Hepatocyte (in vitro differentiated cells): ENCODE measurements at regions not wholly inside any gene's neighbourhood (a gene's known extent, or its start where the extent isn't known, plus 50 kb on each side); places are given as distances from the start of the nearest gene placed in this dataset.

Source experiments
- DNase-seq: peaks from one replicate; pipeline ENCODE4 v3.0.0-alpha.2; 2016; ENCODE audit warnings: low spot score
- H2AFZ ChIP-seq: fragments of 200-600 bp; sonication (generic); 2 replicates; pipeline ENCODE4 v1.6.0; 2016; ENCODE audit warnings: antibody characterized with exemption, mild to moderate bottlenecking
- H3K27ac ChIP-seq: fragments of 200-600 bp; sonication (generic); 2 replicates; pipeline ENCODE4 v1.5.1; 2016; ENCODE audit warnings: mild to moderate bottlenecking
- H3K27me3 ChIP-seq: fragments of 200-600 bp; sonication (generic); 2 replicates; pipeline ENCODE4 v1.6.1; 2016
- H3K36me3 ChIP-seq: fragments of 200-600 bp; sonication (generic); replicated peaks from 2 replicates; pipeline ENCODE4 v1.5.1; 2016; ENCODE audit warnings: low read depth; ENCODE audit not compliant: insufficient read depth
- H3K4me1 ChIP-seq: fragments of 200-600 bp; sonication (generic); 2 replicates; pipeline ENCODE4 v1.5.1; 2016; ENCODE audit warnings: mild to moderate bottlenecking, moderate library complexity; ENCODE audit not compliant: insufficient read depth
- H3K4me2 ChIP-seq: fragments of 200-600 bp; sonication (generic); 2 replicates; pipeline ENCODE4 v1.6.0; 2016
- H3K4me3 ChIP-seq: fragments of 200-600 bp; sonication (generic); 2 replicates; pipeline ENCODE4 v1.5.1; 2016; ENCODE audit warnings: mild to moderate bottlenecking
- H3K79me2 ChIP-seq: fragments of 200-600 bp; sonication (generic); 2 replicates; pipeline ENCODE4 v1.6.0; 2017; ENCODE audit warnings: mild to moderate bottlenecking
- H3K9me2 ChIP-seq: fragments of 200-600 bp; sonication (generic); replicated peaks from 2 replicates; pipeline ENCODE4 v1.6.0; 2017; ENCODE audit warnings: mild to moderate bottlenecking; ENCODE audit not compliant: insufficient read depth
- H3K9me3 ChIP-seq: fragments of 200-600 bp; sonication (generic); 2 replicates; pipeline ENCODE4 v1.5.1; 2016; ENCODE audit warnings: low read depth, mild to moderate bottlenecking
- H4K20me1 ChIP-seq: fragments of 200-600 bp; sonication (generic); 2 replicates; pipeline ENCODE4 v1.6.0; 2016; ENCODE audit warnings: mild to moderate bottlenecking; ENCODE audit not compliant: insufficient read depth, poor library complexity, severe bottlenecking
- CTCF ChIP-seq: fragments of 200-600 bp; sonication (generic); IDR thresholded peaks from 2 replicates; pipeline ENCODE4 v1.5.1; 2016; ENCODE audit warnings: antibody characterized with exemption, mild to moderate bottlenecking; ENCODE audit not compliant: poor library complexity
- EZH2 ChIP-seq: fragments of 200-600 bp; sonication (generic); IDR thresholded peaks from 2 replicates; pipeline ENCODE4 v1.6.1; 2016; ENCODE audit warnings: antibody characterized with exemption, mild to moderate bottlenecking, borderline replicate concordance
- EZH2phosphoT487 ChIP-seq: fragments of 200-600 bp; sonication (generic); IDR thresholded peaks from one replicate; pipeline ENCODE4 v1.6.1; 2018; ENCODE audit warnings: antibody characterized with exemption, mild to moderate bottlenecking, low read depth, moderate library complexity; ENCODE audit not compliant: unreplicated experiment, severe bottlenecking
- WGBS: methylation state at CpG from one replicate; pipeline ENCODE4 v1.1.6; 2016; ENCODE audit warnings: low lambda C conversion rate; ENCODE audit errors: missing lambda C conversion rate; 5-methylcytosine and 5-hydroxymethylcytosine counted together

DNA sequence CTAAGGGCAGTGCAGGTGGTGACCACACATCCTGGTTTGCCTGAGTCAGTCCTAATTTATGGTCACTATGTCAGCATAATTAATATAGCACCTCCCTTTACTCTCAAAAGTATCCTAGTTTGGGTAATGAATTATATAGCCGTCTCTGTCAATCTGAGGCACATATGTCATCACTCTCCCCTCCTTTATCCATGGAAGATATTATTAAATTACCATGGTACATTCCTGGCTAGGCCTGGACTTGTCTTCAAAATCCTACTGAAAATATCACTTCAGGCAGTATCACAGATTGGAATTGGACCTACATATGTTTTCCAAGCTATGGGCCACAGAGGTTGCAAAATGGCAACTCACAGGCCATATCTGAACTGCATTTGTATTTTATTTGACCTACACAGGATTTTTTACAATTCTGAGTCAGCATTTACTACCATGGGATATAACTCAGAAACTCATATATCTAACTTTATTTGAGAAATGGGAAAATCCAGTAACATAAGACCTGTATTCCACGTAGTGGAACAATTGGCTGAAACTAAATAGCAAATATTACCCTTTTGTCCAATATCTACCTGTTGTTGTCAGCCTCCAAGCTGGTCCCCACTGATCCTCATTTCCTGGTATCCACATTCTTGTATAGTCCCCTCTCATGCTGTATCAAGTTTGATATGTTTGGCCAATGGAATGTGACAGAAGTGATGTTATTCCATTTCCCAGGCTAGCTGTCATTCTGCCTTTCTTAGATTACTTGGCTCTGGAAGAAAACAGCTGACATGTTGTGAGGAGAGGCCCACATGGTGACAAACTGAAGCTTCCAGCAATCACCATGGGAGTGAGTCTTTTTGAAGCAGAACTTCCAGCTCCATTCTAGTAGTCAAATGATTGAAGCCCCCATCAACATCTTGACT, 102.5 kb upstream of the MDM1 start:
- H3K27me3 ChIP-seq: no peaks in the 10 kb centered on the region
- H2AFZ ChIP-seq: no peak overlapping the region
- H3K9me2 ChIP-seq: no peaks in the 10 kb centered on the region
- TF ChIP-seq EZH2 (no peak), EZH2phosphoT487 (no peak), CTCF (no peak)
- H3K79me2 ChIP-seq: no peaks in the 10 kb centered on the region
- H3K4me3 ChIP-seq: no peak overlapping the region
- DNase-seq: no peak
- no peaks in the 10 kb centered on the region for H3K9me3 ChIP-seq
- no peak overlapping the region for H3K4me2 ChIP-seq
- WGBS: 95% methylated on average over 2 of the region's 2 CpGs
- H3K27ac ChIP-seq: no peak overlapping the region
- no peaks in the 10 kb centered on the region for H3K36me3 ChIP-seq
- H3K4me1 ChIP-seq: peaks cover 4% of the 10 kb centered on the region
- no peaks in the 10 kb centered on the region for H4K20me1 ChIP-seq

DNA sequence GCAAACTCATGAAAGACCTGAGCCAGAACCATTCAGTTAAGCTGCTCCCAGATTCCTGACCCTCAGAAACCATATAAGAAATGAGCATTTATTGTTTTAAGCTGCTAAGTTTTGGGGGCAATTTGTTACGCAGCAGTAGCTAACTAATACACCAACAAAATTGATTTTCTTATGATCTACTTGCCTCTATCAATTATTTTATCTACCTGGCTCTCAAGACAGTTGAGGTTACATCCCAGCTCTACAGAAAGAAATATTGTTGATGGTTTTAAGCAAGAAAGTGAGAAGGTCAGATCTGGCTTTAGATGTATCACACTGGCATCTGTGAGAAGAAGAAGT, 103.1 kb upstream of the MDM1 start:
- 100% methylated on average over 1 of the region's 1 CpG for WGBS
- no peak overlapping the region for H3K4me2 ChIP-seq
- H4K20me1 ChIP-seq: no peaks in the 10 kb centered on the region
- TF ChIP-seq EZH2phosphoT487: no peak
- TF ChIP-seq CTCF: no peak
- no peak for TF ChIP-seq EZH2
- H3K9me2 ChIP-seq: no peaks in the 10 kb centered on the region
- no peak overlapping the region for H3K27ac ChIP-seq
- H3K36me3 ChIP-seq: no peaks in the 10 kb centered on the region
- H3K4me3 ChIP-seq: no peak overlapping the region
- H2AFZ ChIP-seq: no peak overlapping the region
- no peaks in the 10 kb centered on the region for H3K79me2 ChIP-seq
- H3K27me3 ChIP-seq: no peaks in the 10 kb centered on the region
- H3K9me3 ChIP-seq: no peaks in the 10 kb centered on the region
- no peak for DNase-seq
- H3K4me1 ChIP-seq: no peaks in the 10 kb centered on the region

DNA sequence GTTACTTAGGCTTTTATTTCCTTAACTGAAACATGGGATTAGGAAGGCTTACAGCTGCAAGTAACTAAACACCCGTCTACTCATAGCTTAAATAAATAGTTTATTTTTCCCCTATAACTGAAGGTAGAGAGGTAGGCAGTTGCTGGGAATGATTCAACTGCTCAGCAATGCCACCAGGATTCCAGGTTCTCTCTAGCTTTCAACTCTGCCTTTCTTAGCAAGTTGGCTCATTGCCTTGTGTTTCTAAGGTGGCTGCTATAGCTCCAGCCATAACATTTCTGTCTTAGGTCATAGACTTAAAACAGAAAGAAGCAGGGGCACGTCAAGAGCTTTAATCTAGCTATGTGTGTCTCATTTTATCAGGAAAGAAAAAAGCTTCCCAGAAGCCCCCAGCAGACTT, 103.7 kb upstream of the MDM1 start:
- Histone ChIP-seq H3K79me2 (no peaks in the 10 kb centered on the region), H3K27me3 (no peaks in the 10 kb centered on the region), H3K9me2 (no peaks in the 10 kb centered on the region), H3K4me3 (no peak overlapping the region), H3K4me1 (no peaks in the 10 kb centered on the region), H2AFZ (no peak overlapping the region), H3K27ac (no peak overlapping the region), H3K36me3 (no peaks in the 10 kb centered on the region), H4K20me1 (no peaks in the 10 kb centered on the region), H3K9me3 (no peaks in the 10 kb centered on the region), H3K4me2 (no peak overlapping the region)
- TF ChIP-seq EZH2: no peak
- TF ChIP-seq CTCF: no peak
- TF ChIP-seq EZH2phosphoT487: no peak
- WGBS: 55% methylated on average over 2 of the region's 2 CpGs
- DNase-seq: peak; percentile 26

- H2AFZ ChIP-seq: no peak overlapping the region
- H3K9me2 ChIP-seq: no peaks in the 10 kb centered on the region
- no peak overlapping the region for H3K27ac ChIP-seq
- no peaks in the 10 kb centered on the region for H4K20me1 ChIP-seq
- H3K36me3 ChIP-seq: no peaks in the 10 kb centered on the region
- no peaks in the 10 kb centered on the region for H3K79me2 ChIP-seq
- H3K4me2 ChIP-seq: no peak overlapping the region
- no peak for TF ChIP-seq EZH2
- TF ChIP-seq CTCF: no peak
- TF ChIP-seq EZH2phosphoT487: no peak
- H3K9me3 ChIP-seq: no peaks in the 10 kb centered on the region
- H3K4me3 ChIP-seq: no peak overlapping the region
- no peak for DNase-seq
- no peaks in the 10 kb centered on the region for H3K4me1 ChIP-seq
- no peaks in the 10 kb centered on the region for H3K27me3 ChIP-seq
- 81% methylated on average over 3 of the region's 3 CpGs for WGBS
Measured at GRCh38 chr12:68438601-68439000, 106.4 kb upstream of the MDM1 start.
